HuH-7 (cell line): ENCODE measurements at regions not wholly inside any gene's neighbourhood (a gene's known extent, or its start where the extent isn't known, plus 50 kb on each side); places are given as distances from the start of the nearest gene placed in this dataset.

Source experiments
- DNase-seq: peaks from one replicate; pipeline ENCODE4 v3.0.0; 2011; ENCODE audit warnings: low spot score

DNA sequence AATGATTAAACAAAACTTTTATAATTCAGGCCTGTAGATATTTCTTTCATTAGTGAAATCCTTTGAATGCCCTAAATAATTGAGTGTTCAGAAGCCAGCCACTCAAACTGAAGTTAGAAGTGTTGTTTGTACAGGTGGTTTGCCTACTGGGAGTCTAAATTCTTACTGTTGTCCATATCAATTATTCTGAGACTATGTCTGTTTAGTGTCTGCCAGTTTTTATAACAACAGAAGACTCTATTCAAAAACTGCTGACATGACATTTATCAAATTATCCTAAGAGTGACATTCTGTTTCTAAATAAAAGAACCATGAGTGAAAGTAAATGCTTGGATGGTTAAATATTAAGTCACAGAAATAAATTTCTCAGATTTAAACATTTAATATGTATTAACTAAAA is 375.1 kb downstream of the FAT4 start:
- DNase-seq: no peak

DNA sequence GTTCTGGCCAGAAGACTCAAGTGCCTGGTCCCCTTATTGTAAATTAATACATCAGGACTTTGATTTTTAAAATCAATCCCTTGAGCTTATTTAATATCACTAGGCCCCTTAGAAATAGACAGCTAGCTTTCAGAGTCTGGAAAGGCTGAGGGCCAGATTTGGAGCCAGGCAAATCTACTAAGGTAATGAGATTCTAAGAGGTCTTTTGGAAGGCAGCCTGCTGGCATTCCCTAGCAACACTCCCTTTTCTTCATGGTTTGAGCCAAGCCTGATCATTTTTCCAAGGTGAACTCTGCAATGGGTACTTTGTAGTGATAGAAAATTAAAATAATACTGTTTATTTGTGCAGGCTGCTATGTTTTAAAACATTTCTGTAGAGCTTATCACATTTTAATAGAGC is 378.5 kb downstream of the FAT4 start:
- DNase-seq: no peak

DNA sequence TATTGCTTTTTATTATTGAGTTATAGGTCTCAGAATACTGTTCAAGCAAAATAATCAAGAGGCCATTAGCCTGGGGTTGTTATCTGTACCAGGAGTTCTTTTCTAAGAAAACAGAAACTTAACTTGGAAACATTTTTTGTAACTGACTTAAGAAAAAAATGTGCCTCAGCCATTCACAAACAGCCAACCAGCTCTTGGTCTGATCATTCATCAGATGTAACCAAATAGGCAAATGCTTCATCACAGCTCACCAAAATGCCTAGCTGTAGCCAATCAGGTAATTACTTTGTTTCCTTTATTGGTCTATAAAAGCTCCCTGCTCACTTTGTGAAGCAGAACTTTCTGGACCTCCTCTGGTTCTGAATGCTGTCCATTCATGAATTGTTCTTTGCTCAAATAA is 387.7 kb downstream of the FAT4 start:
- no peak for DNase-seq

DNA sequence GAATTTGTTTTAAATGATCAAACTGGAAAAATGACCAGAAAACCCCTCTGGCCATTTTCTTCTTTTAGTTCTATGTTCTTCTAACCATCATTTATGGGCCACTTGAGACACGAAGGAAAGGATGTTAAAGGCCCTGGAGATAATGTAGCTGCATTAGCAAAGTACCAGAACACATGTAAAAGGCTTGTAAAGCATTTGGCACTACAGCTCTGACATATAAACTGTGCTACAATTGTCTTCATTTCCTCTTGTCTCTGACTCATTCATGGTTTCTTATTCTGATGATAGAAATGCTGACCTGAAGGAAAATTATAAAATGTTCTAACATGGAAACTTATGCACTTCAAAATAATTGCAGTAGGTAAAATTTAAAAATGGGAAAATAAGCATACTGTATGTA is 388.7 kb downstream of the FAT4 start:
- no peak for DNase-seq

GRCh38 chr4:125704726-125705125 is 390.0 kb downstream of the FAT4 start:
- no peak for DNase-seq

DNA sequence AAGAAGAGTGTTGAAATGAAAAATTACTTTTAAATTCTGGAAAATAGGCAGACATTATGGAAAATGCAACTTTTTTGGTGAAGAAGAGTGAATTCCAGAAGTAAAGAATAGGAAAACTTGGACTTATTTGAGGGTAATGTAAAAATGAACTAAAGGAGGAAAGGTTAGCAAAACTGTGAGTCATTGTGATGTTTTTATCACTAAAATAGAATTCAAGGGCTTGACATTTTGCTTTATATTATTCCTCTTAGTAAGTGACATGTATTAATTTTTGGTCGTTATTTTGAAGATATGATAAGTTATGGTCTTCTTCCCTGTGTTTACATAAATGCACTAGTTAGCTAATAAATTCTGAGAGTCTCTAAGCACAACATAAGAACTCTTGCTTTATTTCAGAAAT is 390.9 kb downstream of the FAT4 start:
- DNase-seq: no peak

DNA sequence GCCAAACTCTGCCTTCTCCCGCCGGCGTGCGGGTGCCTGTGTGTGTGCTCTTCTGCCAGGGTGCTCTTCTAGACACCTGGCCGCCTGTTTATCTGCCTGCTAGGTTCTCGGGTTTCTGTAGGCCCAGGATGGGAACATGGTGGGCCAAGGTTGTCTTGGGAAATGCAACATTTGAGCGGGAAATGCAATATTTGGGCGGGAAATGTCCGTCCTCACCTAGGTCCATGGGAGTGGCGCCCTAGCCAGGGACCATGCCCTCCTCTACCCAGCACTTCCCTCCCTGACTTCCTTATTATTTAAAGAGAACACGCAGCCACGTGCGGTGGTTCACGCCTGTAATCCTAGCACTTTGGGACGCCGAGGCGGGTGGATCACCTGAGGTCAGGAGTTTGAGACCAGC is 392.6 kb downstream of the FAT4 start:
- DNase-seq: no peak

GRCh38 chr4:125710766-125711165 is 396.0 kb downstream of the FAT4 start:
- no peak for DNase-seq

- no peak for DNase-seq
Measured at GRCh38 chr4:125714049-125714448, 399.3 kb downstream of the FAT4 start.

- DNase-seq: no peak
Measured at GRCh38 chr4:125714845-125715244, 400.1 kb downstream of the FAT4 start.

DNA sequence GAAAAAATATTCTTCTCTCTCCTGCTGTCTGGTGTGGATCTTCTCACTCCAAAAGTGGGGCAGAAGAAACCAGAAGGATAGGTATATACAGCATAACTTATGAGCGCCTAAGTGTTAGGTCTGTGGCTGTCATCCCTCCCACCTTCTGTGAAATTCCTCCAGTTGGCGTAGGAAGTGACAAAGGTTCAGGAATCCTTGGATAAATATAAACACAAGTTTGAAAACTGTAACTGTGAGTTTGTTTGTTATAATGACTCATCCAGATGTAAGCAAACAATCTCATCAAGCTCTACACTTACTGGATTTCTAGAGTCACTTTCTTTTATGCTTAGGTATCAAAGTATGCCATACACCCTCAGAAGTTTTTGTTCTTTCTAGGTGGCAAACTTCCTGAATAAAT is 405.2 kb downstream of the FAT4 start:
- DNase-seq: peak; percentile 16

DNA sequence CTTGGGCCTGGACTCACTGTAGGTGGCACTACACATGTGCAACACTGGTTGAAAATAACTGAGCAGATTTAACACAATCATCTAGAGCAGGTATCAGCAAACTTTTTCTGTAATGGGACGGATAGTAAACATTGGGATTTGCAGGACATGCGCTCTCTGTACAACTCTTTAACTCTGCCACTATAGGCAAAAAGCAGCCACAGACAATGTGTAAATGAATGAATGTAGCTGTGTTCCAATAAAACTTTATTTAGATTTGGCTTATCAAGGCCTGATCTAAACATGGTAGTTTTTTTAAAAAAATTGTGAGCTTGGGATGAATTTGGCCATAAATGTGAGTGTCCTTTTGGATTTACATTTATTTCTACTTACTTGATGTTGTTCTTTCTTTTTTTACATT is 407.3 kb downstream of the FAT4 start:
- DNase-seq: no peak

GRCh38 chr4:125725957-125726525 is 411.3 kb downstream of the FAT4 start:
- DNase-seq: no peak

DNA sequence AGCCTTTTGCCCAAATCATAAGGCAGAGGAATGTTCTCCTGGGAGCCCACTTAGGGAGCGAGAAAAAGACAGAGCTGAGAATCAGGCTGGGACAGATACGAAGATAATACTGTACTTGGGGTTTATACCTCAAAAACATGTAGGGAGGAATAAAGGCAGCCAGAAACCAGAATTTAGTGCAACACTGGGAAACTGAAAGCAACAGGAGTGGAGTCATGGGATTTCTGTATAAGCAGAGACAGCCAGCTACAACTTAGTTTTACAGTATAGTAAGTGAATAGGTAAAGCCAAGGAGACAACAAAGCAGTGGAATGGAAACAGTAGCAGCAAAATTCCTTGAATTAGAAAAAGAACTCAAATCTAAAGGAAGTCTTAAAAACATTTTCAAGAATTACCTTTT is 413.2 kb downstream of the FAT4 start:
- DNase-seq: no peak

GRCh38 chr4:125728568-125728967 is 413.8 kb downstream of the FAT4 start:
- DNase-seq: no peak

DNA sequence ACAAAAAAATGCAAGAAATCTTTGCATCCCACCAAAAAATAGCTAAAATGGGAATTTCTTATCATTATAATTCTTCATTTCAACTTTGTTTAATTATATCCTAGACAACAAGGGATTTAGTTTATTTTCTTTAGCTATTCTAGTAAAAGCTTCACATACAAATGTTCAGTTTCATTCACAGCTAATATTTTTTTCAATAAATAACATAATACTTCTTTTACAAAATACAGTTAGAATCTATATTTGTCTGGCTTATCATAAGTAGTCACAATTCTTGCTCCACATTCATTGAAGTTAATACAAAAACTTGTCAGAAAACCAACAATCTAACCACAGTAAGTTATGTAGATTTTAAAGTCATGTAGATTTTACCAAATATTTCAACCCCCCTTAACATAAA is 414.4 kb downstream of the FAT4 start:
- DNase-seq: no peak

GRCh38 chr4:125732632-125733031 is 417.9 kb downstream of the FAT4 start:
- DNase-seq: no peak

GRCh38 chr4:125734504-125734903 is 419.7 kb downstream of the FAT4 start:
- DNase-seq: no peak

DNA sequence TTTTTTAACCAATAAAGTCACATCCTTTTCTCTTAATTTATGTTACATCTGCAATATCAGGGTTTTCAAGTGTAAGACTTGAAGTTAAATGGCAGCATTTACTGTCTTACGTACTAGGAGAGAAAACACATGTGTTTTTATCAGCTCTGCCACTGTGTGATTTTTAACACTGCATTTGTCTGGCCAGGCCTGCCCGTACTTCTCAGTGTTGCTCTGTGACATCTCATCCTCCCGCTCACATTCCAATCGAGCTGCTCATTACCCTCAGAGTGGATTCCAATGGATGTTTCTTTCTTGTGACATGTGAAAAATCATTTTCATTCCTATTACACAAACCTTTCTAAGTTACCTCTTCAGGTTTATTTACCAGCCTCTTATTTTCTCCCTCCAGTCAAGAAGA is 420.3 kb downstream of the FAT4 start:
- DNase-seq: no peak

DNA sequence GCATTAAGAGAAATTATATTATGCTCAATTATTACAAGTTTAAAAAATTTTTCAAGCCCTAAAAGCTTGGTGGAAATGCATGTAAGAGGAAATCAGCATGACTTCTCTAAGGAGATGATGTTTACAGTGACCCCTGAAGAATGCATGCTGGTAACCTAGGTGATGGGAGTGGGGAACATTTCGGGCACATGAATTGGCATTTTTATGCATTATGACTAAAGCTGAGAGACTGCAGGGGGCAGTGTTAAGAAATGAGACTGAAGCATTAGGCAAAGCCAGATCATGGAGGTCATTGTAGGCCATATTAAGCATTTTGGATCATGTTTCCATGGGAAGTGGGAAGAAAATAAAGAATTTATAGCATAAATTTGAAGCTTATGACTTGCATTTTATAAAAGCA is 421.3 kb downstream of the FAT4 start:
- DNase-seq: no peak

- no peak for DNase-seq
Measured at GRCh38 chr4:125739760-125740159, 425.0 kb downstream of the FAT4 start.

DNA sequence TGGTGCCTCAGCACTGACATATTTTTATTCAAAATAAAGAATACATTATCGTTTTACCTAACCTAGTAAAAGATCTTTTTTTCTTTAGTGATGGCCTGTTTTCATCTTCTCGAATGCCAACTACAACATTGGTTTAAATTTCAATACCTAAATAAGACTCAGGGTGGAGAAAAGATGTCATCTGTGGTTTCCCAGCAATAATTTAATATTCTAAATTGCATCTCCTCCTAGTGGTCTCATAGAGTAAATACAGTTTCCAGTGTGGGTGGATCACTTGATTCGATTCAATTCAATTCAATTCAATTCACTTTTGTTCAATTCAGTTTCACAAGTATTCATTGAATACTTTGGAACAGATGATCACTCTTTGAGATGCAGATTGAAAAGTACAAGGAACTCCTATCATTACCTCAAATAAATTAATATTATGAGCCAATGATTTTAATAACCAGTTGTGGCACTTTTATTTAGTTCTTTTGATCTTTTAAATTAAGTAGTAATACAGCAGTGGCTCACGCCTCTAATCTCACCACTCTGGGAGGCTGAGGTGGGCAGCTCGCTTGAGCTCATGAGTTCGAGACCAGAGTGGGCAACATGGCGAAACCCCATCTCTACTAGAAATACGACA is 427.2 kb downstream of the FAT4 start:
- peak; percentile 23 for DNase-seq

DNA sequence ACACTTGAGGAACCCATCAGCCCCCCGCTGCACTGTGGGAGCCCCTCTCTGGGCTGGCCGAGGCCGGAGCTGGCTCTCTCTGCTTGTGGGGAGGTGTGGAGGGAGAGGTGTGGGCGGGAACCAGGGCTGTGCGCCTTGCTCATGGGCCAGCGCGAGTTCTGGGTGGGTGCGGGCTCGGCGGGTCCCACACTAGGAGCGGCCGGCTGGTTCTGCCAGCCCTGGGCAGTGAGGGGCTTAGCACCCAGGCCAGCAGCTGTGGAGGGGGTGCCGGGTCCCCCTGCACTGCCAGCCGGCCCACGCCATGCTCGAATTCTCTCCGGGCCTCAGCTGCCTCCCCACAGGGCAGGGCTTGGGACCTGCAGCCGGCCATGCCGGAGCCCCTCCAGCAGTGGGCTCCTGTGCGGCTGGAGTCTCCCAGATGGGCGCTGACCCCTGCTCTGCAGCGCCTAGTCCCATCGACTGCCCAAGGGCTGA is 430.2 kb downstream of the FAT4 start:
- DNase-seq: no peak

- DNase-seq: no peak
Measured at GRCh38 chr4:125749354-125749753, 434.6 kb downstream of the FAT4 start.
